ACC112 (cell line): ENCODE measurements at regions not wholly inside any gene's neighbourhood (a gene's known extent, or its start where the extent isn't known, plus 50 kb on each side); places are given as distances from the start of the nearest gene placed in this dataset.
"Not testable (repeated sequence)": the region's sequence is repeated elsewhere in the genome, so short reads cannot be mapped to it uniquely, and the experiment has no call there.

Experiments used
- H2AFZ ChIP-seq: fragments of 200-600 bp; sonication (generic); one replicate; pipeline ENCODE4 v1.6.0; 2017; ENCODE audit warnings: antibody characterized with exemption, low read length; ENCODE audit not compliant: unreplicated experiment
- H3K27ac ChIP-seq: fragments of 200-600 bp; sonication (generic); 2 replicates; pipeline ENCODE4 v1.5.1; 2014; ENCODE audit warnings: low read depth, mild to moderate bottlenecking, antibody characterized with exemption, low read length, moderate library complexity
- H3K27me3 ChIP-seq: fragments of 200-600 bp; sonication (generic); 2 replicates; pipeline ENCODE4 v1.6.1; 2014; ENCODE audit warnings: mild to moderate bottlenecking, antibody characterized with exemption, low read length, moderate library complexity, mixed read lengths; ENCODE audit not compliant: insufficient read depth
- H3K36me3 ChIP-seq: fragments of 200-600 bp; sonication (generic); 2 replicates; pipeline ENCODE4 v1.6.1; 2016; ENCODE audit warnings: mild to moderate bottlenecking, antibody characterized with exemption, low read length, moderate library complexity, mixed read lengths; ENCODE audit not compliant: insufficient read depth
- H3K4me1 ChIP-seq: fragments of 200-600 bp; sonication (generic); one replicate; pipeline ENCODE4 v1.6.1; 2016; ENCODE audit warnings: low read length, mixed read lengths; ENCODE audit not compliant: insufficient read depth, unreplicated experiment, control insufficient read depth
- H3K4me3 ChIP-seq: fragments of 200-600 bp; sonication (generic); 2 replicates; pipeline ENCODE4 v1.5.1; 2014; ENCODE audit warnings: mild to moderate bottlenecking, low read depth, low read length
- H3K79me2 ChIP-seq: fragments of 200-600 bp; sonication (generic); one replicate; pipeline ENCODE4 v1.6.0; 2016; ENCODE audit warnings: low read length; ENCODE audit not compliant: control insufficient read depth, unreplicated experiment, insufficient read depth

- Histone ChIP-seq H3K4me3 (no peak overlapping the region), H3K4me1 (peaks cover 14% of the 10 kb centered on the region), H3K27me3 (no peaks in the 10 kb centered on the region), H3K27ac (no peak overlapping the region), H3K79me2 (no peaks in the 10 kb centered on the region), H3K36me3 (no peaks in the 10 kb centered on the region), H2AFZ (no peak overlapping the region)
Measured at GRCh38 chr10:123269675-123270074, 115.5 kb downstream of the BUB3 start.

DNA sequence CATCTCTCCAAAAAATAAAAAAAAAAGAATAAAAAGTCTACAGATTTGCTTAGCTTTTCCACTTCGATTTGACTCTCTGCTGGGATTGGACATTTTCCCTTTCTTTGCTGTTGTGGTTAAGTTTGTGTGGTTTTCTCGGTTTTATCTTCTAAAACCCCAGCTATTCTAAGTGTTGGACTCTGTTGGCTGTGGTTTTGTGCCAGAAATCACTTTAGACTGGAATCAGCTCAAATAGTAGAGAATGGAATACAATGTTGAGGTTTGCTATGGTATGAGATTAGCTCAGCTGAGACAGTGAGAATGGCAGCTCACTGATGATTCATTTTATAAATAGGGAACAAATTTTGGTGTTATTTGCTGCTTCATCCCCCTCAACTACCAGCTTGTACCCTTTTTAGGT is 116.0 kb downstream of the BUB3 start:
- Histone ChIP-seq H3K79me2 (no peaks in the 10 kb centered on the region), H3K27ac (no peak overlapping the region), H3K27me3 (peaks cover 4% of the 10 kb centered on the region), H3K36me3 (no peaks in the 10 kb centered on the region), H3K4me3 (no peak overlapping the region), H3K4me1 (peaks cover 14% of the 10 kb centered on the region), H2AFZ (no peak overlapping the region)

GRCh38 chr10:123270806-123271205 is 116.6 kb downstream of the BUB3 start:
- Histone ChIP-seq H3K4me1 (peaks cover 14% of the 10 kb centered on the region), H3K27me3 (peaks cover 9% of the 10 kb centered on the region), H2AFZ (no peak overlapping the region), H3K4me3 (no peak overlapping the region), H3K36me3 (no peaks in the 10 kb centered on the region), H3K79me2 (no peaks in the 10 kb centered on the region), H3K27ac (no peak overlapping the region)

DNA sequence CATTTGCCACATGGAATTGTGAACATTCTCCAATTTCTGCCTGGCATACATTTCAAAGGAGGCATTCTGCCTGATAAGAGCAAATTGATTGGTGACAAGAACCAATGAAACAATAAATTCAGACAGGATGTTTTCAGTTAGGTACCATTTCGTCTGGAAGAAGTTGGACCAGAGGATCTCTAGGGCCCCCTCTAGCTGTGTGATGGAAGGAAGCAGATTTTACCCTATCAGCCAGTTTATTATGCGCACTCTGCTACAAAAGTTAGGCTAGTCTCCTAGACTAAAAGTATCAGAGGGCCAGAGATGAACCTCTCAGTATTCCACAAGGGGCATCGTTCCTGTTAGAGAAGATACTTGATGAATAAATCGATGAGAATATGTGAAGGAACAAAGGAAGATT is 118.0 kb downstream of the BUB3 start:
- Histone ChIP-seq H3K27me3 (peaks cover 10% of the 10 kb centered on the region), H3K36me3 (no peaks in the 10 kb centered on the region), H3K4me3 (no peak overlapping the region), H3K79me2 (no peaks in the 10 kb centered on the region), H3K27ac (no peak overlapping the region), H2AFZ (no peak overlapping the region), H3K4me1 (peaks cover 10% of the 10 kb centered on the region)

GRCh38 chr10:123274306-123275135 is 120.3 kb downstream of the BUB3 start:
- Histone ChIP-seq H3K36me3 (no peaks in the 10 kb centered on the region), H3K79me2 (no peaks in the 10 kb centered on the region), H3K4me3 (peak overlapping the region; percentile 40; the same call in 1 of the 2 replicates), H2AFZ (no peak overlapping the region), H3K27me3 (peaks cover 10% of the 10 kb centered on the region), H3K27ac (no peak overlapping the region), H3K4me1 (peaks cover 8% of the 10 kb centered on the region)

- H3K27ac ChIP-seq: no peak overlapping the region
- no peaks in the 10 kb centered on the region for H3K79me2 ChIP-seq
- no peak overlapping the region for H2AFZ ChIP-seq
- peak overlapping the region; percentile 40; the same call in 1 of the 2 replicates for H3K4me3 ChIP-seq
- H3K27me3 ChIP-seq: peaks cover 10% of the 10 kb centered on the region
- H3K4me1 ChIP-seq: peaks cover 8% of the 10 kb centered on the region
- no peaks in the 10 kb centered on the region for H3K36me3 ChIP-seq
Measured at GRCh38 chr10:123275136-123275564, 120.9 kb downstream of the BUB3 start.

DNA sequence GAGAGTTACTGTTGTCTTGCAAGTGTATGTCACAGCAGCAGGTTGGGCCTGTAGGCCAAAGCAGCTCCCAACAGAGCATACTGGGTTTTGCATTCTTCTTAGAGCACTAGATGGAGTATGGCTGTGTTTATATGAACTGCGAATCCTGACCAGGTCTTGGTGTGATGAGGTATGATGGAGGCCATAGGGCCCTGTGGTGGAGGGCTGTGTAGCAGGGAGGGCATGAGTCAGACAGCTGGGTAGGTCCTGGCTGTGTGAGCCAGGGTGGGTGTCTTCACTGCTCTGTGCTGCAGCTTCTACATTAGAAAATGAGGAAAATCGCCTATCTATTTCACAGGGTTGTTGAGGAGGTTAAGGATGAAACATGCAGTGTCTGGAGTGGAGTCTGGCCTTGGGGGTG is 124.2 kb downstream of the BUB3 start:
- Histone ChIP-seq H3K4me3 (no peak overlapping the region), H3K4me1 (no peaks in the 10 kb centered on the region), H3K79me2 (no peaks in the 10 kb centered on the region), H3K27me3 (peaks cover 10% of the 10 kb centered on the region), H2AFZ (no peak overlapping the region), H3K36me3 (no peaks in the 10 kb centered on the region), H3K27ac (no peak overlapping the region)

GRCh38 chr10:123283371-123283770 is 129.2 kb downstream of the BUB3 start:
- not testable (repeated sequence) for H3K79me2 ChIP-seq, H3K4me1 ChIP-seq, H3K27ac ChIP-seq, H3K4me3 ChIP-seq, H3K36me3 ChIP-seq, H3K27me3 ChIP-seq, H2AFZ ChIP-seq

DNA sequence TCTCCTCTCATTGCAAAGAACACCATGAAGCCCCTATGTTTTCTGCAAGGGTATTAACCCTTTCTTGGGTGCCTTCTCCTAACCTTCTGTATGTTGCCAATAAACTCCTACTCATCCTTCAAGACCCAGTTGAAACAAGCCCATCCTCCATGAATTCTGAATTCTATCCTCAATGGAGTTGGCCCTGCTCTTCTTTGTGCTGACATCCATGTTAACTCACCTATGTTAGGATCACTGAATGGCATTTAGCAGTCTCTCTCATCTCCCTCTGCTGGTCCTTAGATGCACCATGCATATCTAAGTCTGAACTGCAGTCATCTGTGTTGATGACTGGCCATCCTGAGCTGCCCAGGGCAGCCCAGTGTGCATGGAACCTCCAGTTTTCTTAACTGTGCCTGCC is 129.8 kb downstream of the BUB3 start:
- no peaks in the 10 kb centered on the region for H3K36me3 ChIP-seq
- H2AFZ ChIP-seq: no peak overlapping the region
- no peak overlapping the region for H3K4me3 ChIP-seq

GRCh38 chr10:123287594-123288247 is 133.5 kb downstream of the BUB3 start:
- no peaks in the 10 kb centered on the region for H3K79me2 ChIP-seq
- peaks cover 3% of the 10 kb centered on the region for H3K4me1 ChIP-seq
- no peak overlapping the region for H2AFZ ChIP-seq
- no peak overlapping the region for H3K27ac ChIP-seq
- H3K36me3 ChIP-seq: no peaks in the 10 kb centered on the region
- no peaks in the 10 kb centered on the region for H3K27me3 ChIP-seq
- H3K4me3 ChIP-seq: no peak overlapping the region

More for the DNA sequence above, 129.8 kb downstream of the BUB3 start:
- H3K27me3 ChIP-seq: no peaks in the 10 kb centered on the region
- H3K4me1 ChIP-seq: peaks cover 3% of the 10 kb centered on the region
- no peaks in the 10 kb centered on the region for H3K79me2 ChIP-seq
- no peak overlapping the region for H3K27ac ChIP-seq

DNA sequence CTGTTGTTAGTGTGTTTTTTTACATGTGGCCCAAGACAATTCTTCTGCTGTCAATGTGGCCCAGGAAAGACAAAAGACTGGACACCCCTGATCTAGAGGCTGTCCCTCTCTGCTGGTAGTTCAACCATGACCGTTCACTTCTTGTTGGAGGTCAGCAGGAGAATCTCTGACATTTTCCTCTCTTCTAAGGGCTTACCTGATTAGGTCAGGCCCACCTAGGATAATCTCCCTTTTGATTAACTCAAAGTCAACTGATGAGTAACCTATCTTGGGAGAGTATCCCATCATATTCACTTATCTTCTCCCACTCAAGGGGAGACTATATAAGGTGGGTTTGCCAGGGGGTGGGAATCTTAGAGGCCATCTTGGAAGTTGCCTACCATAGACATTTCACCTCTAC is 135.2 kb downstream of the BUB3 start:
- Histone ChIP-seq H3K27ac (no peak overlapping the region), H3K36me3 (no peaks in the 10 kb centered on the region), H3K79me2 (no peaks in the 10 kb centered on the region), H3K4me3 (no peak overlapping the region), H3K27me3 (no peaks in the 10 kb centered on the region), H2AFZ (no peak overlapping the region), H3K4me1 (peaks cover 3% of the 10 kb centered on the region)
